ENCODE measurements at regions not wholly inside any gene's neighbourhood (a gene's known extent, or its start where the extent isn't known, plus 50 kb on each side); places are given as distances from the start of the nearest gene placed in this dataset.

DNA sequence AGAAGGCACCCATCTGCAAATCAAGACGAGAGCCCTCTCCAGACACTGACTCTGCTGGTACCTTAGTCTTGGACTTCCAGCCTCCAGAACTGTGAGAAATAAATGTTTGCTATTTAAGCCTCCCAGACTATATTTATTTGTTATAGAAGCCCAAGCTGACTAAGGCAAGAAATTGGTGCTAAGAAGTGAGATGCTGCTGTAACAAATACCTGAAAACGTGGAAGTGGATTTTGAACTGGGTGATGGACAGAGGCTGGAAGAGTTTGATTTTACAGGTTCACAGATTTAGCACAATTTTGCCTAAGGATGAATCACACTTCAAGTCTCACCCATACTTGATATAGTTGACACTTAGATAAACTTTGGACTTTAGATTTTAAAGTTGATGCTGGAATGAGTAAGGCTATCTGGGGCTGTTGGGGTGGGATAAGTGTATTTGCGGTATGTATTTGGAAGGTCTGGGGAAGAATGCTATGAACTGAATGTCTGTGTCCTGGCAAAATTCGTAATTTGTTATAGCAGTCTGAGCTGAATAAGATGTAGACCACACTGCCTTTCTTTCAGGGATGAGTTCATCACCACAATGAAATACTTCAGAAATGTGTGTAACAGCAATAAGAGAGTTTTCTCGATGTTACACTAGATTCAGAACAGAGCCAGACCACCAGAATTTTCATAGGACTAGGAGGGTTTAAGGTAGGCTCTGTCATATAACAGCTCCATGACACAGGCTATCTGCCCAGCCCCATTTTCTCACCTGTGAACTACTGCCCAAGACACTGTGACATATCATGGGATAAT, 120.5 kb upstream of the LMCD1 start:
- H3K36me3 ChIP-seq (ENCODE audit: control insufficient read depth in 2 of 2, extremely low read depth in 1 of 2, insufficient read depth in 2 of 2, low read length in 2 of 2), result no peaks in the 10 kb centered on the region
- ChIA-PET CTCF (interaction anchor here (0.8 kb wide), 1 partner anchor 36 kb away, joined by 3 read pairs; no protein-coding TSS in a partner anchor), POLR2A (no interaction called here)
- no peaks in the 10 kb centered on the region for H3K4me1 ChIP-seq (ENCODE audit: control insufficient read depth, extremely low read depth, insufficient read depth, low read length)
- no peaks in the 10 kb centered on the region for H3K79me2 ChIP-seq (ENCODE audit: control insufficient read depth, insufficient read depth, low read length)
- BruUV-seq (replicated peaks), result no TSS peak
- dilution Hi-C loops (cut with MboI; ENCODE audit: extremely low pct_ligation_motif_present, low sequenced_read_pairs), result no loop called here
- TF ChIP-seq GATA2 (IDR thresholded peaks at IDR 0.05; ENCODE audit: insufficient read depth, insufficient read length, low read depth, low read length) (no peak), POLR2AphosphoS5 (IDR thresholded peaks at IDR 0.05; ENCODE audit: insufficient read depth, low read depth, low read length) (no peak), EZH2 (IDR thresholded peaks at IDR 0.05; ENCODE audit: borderline replicate concordance, low read depth, low read length, severe bottlenecking) (no peak), CTCF (IDR thresholded peaks at IDR 0.05; ENCODE audit: extremely low read depth in 1 of 2, insufficient read depth in 1 of 2, low read depth in 1 of 2, low read length in 2 of 2) (no peak), POLR2A (IDR thresholded peaks at IDR 0.05; ENCODE audit: low read depth, low read length) (no peak), MYC (IDR thresholded peaks at IDR 0.05; ENCODE audit: low read depth, low read length) (no peak), FOS (IDR thresholded peaks at IDR 0.05; ENCODE audit: borderline replicate concordance, insufficient read depth, low read length) (no peak), JUN (IDR thresholded peaks at IDR 0.05; ENCODE audit: borderline replicate concordance, insufficient read depth, insufficient read length, low read depth) (no peak)
- TF ChIP-seq, protein P1, sequence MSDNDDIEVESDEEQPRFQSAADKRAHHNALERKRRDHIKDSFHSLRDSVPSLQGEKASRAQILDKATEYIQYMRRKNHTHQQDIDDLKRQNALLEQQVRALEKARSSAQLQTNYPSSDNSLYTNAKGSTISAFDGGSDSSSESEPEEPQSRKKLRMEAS (IDR thresholded peaks at IDR 0.05; ENCODE audit: insufficient read depth, insufficient read length), result no peak
- no peak overlapping the region for H2AFZ ChIP-seq (ENCODE audit: low read depth, low read length)
- H3K9me1 ChIP-seq (replicated peaks; ENCODE audit: control insufficient read depth, extremely low read depth, insufficient read depth, low read length), result no peaks in the 10 kb centered on the region
- H3K4me3 ChIP-seq (replicated peaks in 1 of 3; ENCODE audit: insufficient read depth in 1 of 3, low read depth in 1 of 3, low read length in 3 of 3), result no peak overlapping the region
- H3K9ac ChIP-seq (replicated peaks; ENCODE audit: extremely low read depth, insufficient read depth, low read length), result no peak overlapping the region
- FAIRE-seq (no peak), DNase-seq (ENCODE audit: low read depth, low spot score) (no peak)
- intact Hi-C loops (cut with micrococcal nuclease), result no loop called here
- no peak overlapping the region for H3K4me2 ChIP-seq (ENCODE audit: insufficient read depth, low read length)
- no peaks in the 10 kb centered on the region for H4K20me1 ChIP-seq (replicated peaks; ENCODE audit: control insufficient read depth, extremely low read depth, insufficient read depth, low read length)
- H3K27me3 ChIP-seq (ENCODE audit: control insufficient read depth in 2 of 2, insufficient read depth in 2 of 2, low read length in 2 of 2), result no peaks in the 10 kb centered on the region
- H3K27ac ChIP-seq (ENCODE audit: insufficient read depth, low read depth, low read length), result no peak overlapping the region
- H3K9me3 ChIP-seq (replicated peaks; ENCODE audit: control insufficient read depth, insufficient read depth, low read length), result no peaks in the 10 kb centered on the region

Measured in endothelial cell of umbilical vein (primary cell).